ENCODE measurements at regions not wholly inside any gene's neighbourhood (a gene's known extent, or its start where the extent isn't known, plus 50 kb on each side); places are given as distances from the start of the nearest gene placed in this dataset.

DNA sequence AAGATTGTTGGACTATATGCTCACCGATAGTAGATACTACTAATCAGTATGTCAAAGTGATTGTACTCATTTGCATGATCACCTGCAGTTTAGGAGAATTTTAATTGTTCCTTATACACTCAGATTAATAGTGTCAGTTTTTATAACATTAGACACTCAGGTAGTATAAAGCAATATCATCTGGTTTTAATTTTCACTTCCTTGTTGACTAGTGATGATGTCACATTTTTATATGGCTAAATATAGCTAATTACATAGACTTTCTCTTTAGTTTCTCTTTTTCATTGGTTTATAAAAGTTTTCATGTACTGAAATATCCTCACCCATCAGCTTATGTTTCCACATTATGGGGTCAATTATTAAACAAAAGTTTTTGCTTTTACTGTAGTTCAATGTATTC is 1332.4 kb upstream of the ADGRL2 start:
- H3K9me3 ChIP-seq, result no peaks in the 10 kb centered on the region
- TF ChIP-seq, protein P1, sequence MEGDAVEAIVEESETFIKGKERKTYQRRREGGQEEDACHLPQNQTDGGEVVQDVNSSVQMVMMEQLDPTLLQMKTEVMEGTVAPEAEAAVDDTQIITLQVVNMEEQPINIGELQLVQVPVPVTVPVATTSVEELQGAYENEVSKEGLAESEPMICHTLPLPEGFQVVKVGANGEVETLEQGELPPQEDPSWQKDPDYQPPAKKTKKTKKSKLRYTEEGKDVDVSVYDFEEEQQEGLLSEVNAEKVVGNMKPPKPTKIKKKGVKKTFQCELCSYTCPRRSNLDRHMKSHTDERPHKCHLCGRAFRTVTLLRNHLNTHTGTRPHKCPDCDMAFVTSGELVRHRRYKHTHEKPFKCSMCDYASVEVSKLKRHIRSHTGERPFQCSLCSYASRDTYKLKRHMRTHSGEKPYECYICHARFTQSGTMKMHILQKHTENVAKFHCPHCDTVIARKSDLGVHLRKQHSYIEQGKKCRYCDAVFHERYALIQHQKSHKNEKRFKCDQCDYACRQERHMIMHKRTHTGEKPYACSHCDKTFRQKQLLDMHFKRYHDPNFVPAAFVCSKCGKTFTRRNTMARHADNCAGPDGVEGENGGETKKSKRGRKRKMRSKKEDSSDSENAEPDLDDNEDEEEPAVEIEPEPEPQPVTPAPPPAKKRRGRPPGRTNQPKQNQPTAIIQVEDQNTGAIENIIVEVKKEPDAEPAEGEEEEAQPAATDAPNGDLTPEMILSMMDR (IDR thresholded peaks at IDR 0.05), result no peak
- TF ChIP-seq POLR2A (IDR thresholded peaks at IDR 0.05), result no peak
- H3K27me3 ChIP-seq, result no peaks in the 10 kb centered on the region
- WGBS, 2 donors, result 96 to 97% methylated on average over 1 of the region's 1 CpG
- H3K27ac ChIP-seq, result no peak overlapping the region
- intact Hi-C loops (cut with DNase I; ENCODE audit: low total_unique reads), result no loop called here
- H3K4me1 ChIP-seq, result no peaks in the 10 kb centered on the region
- no peaks in the 10 kb centered on the region for H3K36me3 ChIP-seq (ENCODE audit: low read depth, missing control alignments)
- no peak overlapping the region for H3K4me3 ChIP-seq
- no peak for DNase-seq

DNA sequence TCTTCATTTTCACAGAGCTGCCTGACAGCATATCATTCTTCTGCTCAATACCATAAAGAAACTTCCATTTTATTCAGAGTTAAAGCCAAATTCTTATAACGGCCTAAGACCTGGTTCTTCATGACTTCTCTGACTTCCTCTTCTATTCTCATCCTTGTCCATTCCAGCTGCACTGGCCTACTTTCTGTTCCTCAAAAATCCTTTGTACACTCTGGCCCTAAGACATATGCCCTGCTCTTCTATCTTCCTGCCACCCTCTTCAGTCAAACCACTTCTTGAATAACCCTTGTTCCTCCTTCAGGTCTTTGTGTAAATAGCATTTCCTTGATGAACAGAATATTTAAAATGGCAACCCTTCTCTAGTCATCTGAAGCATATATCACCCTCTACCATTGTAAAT is 1338.7 kb upstream of the ADGRL2 start:
- intact Hi-C loops (cut with DNase I; ENCODE audit: low total_unique reads), result no loop called here
- DNase-seq, result no peak
- Histone ChIP-seq H3K27me3 (no peaks in the 10 kb centered on the region), H3K4me3 (no peak overlapping the region), H3K27ac (no peak overlapping the region), H3K4me1 (no peaks in the 10 kb centered on the region), H3K36me3 (ENCODE audit: low read depth, missing control alignments) (no peaks in the 10 kb centered on the region), H3K9me3 (no peaks in the 10 kb centered on the region)
- TF ChIP-seq POLR2A (IDR thresholded peaks at IDR 0.05), result no peak
- WGBS, 2 donors, result 76 to 95% methylated on average over 1 of the region's 1 CpG

DNA sequence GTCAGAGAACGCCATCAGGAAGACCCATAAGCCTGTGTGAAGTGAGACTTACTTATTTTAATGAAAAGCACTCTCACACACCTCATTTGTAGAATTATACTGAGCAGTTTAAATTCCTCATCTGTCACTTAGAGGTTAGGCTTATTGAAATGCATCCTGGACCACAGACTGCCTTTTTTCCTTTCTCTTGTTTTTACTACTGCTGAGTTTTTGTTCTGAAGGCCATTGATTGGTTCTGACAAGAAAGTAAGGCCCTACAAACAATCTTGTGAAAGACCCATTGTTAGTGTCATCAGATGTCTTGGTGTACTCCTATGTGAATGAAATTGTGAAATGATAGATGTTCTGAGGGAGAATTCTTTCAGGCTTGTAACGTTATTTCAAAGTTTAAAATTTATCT is 1343.3 kb upstream of the ADGRL2 start:
- Histone ChIP-seq H3K9me3 (no peaks in the 10 kb centered on the region), H3K27ac (no peak overlapping the region), H3K4me3 (no peak overlapping the region), H3K27me3 (no peaks in the 10 kb centered on the region), H3K36me3 (ENCODE audit: low read depth, missing control alignments) (no peaks in the 10 kb centered on the region), H3K4me1 (no peaks in the 10 kb centered on the region)
- intact Hi-C loops (cut with DNase I; ENCODE audit: low total_unique reads), result no loop called here
- 71 to 76% methylated on average over 2 of the region's 2 CpGs for WGBS, 2 donors
- no peak for TF ChIP-seq POLR2A (IDR thresholded peaks at IDR 0.05)
- TF ChIP-seq, protein P1 (IDR thresholded peaks at IDR 0.05), result no peak
- no peak for DNase-seq

DNA sequence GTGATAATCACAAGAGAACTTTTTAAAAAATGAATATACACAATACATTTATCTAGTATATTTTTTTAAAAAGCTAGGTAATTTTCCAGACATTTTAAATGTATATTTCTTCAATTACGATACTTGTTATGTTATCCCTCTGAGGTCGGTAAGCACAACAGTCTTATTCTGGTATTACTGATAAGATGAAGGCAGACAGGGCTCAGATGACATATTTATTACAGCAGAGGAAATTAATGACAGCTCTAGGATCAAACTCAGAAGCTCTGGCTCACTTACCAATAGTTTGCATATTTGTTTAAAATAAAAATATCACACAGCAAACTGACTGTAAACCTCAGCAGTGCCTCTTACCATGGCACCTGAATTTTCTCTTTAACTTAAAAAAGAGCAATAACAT is 1347.0 kb upstream of the ADGRL2 start:
- 58 to 62% methylated on average over 2 of the region's 2 CpGs for WGBS, 2 donors
- Histone ChIP-seq H3K27ac (no peak overlapping the region), H3K27me3 (no peaks in the 10 kb centered on the region), H3K9me3 (no peaks in the 10 kb centered on the region), H3K36me3 (ENCODE audit: low read depth, missing control alignments) (no peaks in the 10 kb centered on the region), H3K4me3 (no peak overlapping the region), H3K4me1 (no peaks in the 10 kb centered on the region)
- DNase-seq, result no peak
- no peak for TF ChIP-seq POLR2A (IDR thresholded peaks at IDR 0.05)
- TF ChIP-seq, protein P1 (IDR thresholded peaks at IDR 0.05), result no peak
- intact Hi-C loops (cut with DNase I; ENCODE audit: low total_unique reads), result no loop called here

DNA sequence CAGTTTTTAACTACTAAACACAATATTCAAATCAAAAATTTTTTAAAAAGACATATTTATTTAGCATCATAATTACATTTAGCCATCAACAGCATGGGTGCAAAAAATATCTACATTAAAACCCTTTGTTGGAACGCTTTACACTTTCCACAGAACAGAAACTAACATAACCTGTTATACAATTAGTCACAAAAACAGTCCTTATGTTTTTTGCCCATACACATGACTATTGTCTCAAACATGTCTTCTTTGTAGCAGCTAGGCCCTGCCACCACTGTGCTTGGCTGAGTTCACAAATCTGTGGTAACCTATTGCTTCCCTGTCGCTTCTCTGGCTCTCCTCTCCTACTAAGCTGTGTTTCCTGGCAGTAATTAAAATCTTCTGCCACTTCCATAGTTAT is 1350.0 kb upstream of the ADGRL2 start:
- TF ChIP-seq, protein P1 (IDR thresholded peaks at IDR 0.05), result no peak
- TF ChIP-seq POLR2A (IDR thresholded peaks at IDR 0.05), result no peak
- no peak overlapping the region for H3K4me3 ChIP-seq
- H3K4me1 ChIP-seq, result no peaks in the 10 kb centered on the region
- WGBS, 2 donors, result 88 to 96% methylated on average over 2 of the region's 2 CpGs
- H3K9me3 ChIP-seq, result no peaks in the 10 kb centered on the region
- no peak for DNase-seq
- H3K27me3 ChIP-seq, result no peaks in the 10 kb centered on the region
- intact Hi-C loops (cut with DNase I; ENCODE audit: low total_unique reads), result no loop called here
- no peaks in the 10 kb centered on the region for H3K36me3 ChIP-seq (ENCODE audit: low read depth, missing control alignments)
- H3K27ac ChIP-seq, result no peak overlapping the region
